HEK293 (cell line): ENCODE measurements at regions not wholly inside any gene's neighbourhood (a gene's known extent, or its start where the extent isn't known, plus 50 kb on each side); places are given as distances from the start of the nearest gene placed in this dataset.

ENCODE experiments used
- CTCF ChIA-PET: fragments of 350-600 bp; formaldehyde crosslinking; extraction: SDS; loops from one replicate; lab custom pipeline; 2021; ENCODE audit warnings: antibody characterized with exemption; lab: Yijun Ruan, JAX
- POLR2A ChIA-PET: fragments of 300-600 bp; formaldehyde crosslinking; extraction: SDS; loops from one replicate; lab custom pipeline; 2020; ENCODE audit warnings: antibody characterized with exemption, inconsistent platforms; lab: Yijun Ruan, JAX
- H3K27ac ChIP-seq: fragments of 200-500 bp; sonication (Bioruptor generic); 2 replicates; pipeline ENCODE4 v1.5.1; 2014; ENCODE audit warnings: low read depth, low read length, control low read depth, inconsistent platforms; ENCODE audit errors: extremely low read depth
- H3K36me3 ChIP-seq, 2 experiments: fragments of 200-500 bp in 1 of 2; sonication (Bioruptor generic) in 1 of 2; 1 replicate in 1 of 2; 2 replicates in 1 of 2; pipeline ENCODE4 v1.5.1; 2014 to 2017; ENCODE audit warnings: inconsistent platforms in 2 of 2, low read length in 2 of 2; ENCODE audit not compliant: control insufficient read depth in 2 of 2, insufficient read depth in 1 of 2
- H3K4me1 ChIP-seq: fragments of 200-500 bp; sonication (Bioruptor generic); 2 replicates; pipeline ENCODE4 v1.5.1; 2014; ENCODE audit warnings: mild to moderate bottlenecking, low read length, inconsistent platforms; ENCODE audit not compliant: control insufficient read depth, insufficient read depth
- H3K4me3 ChIP-seq: 2 replicates; pipeline ENCODE4 v1.5.1; 2011; ENCODE audit warnings: low read depth, mild to moderate bottlenecking, control low read depth, low read length, moderate library complexity
- H3K9me3 ChIP-seq: fragments of 200-500 bp; sonication (Bioruptor generic); 2 replicates; pipeline ENCODE4 v1.5.1; 2014; ENCODE audit warnings: low read depth, low read length, inconsistent platforms; ENCODE audit not compliant: control insufficient read depth, insufficient read depth
- EGR2 ChIP-seq: fragments of 450-650 bp; formaldehyde crosslinking; IDR thresholded peaks from 2 replicates; pipeline ENCODE4 v1.5.1; 2016; ENCODE audit warnings: low read depth, missing biosample characterization, missing genetic modification characterization
- IKZF3 ChIP-seq: fragments of 450-650 bp; IDR thresholded peaks from 2 replicates; pipeline ENCODE4 v1.5.0; 2018; ENCODE audit warnings: missing biosample characterization, mild to moderate bottlenecking, missing genetic modification characterization, moderate library complexity
- KLF10 ChIP-seq: fragments of 450-650 bp; IDR thresholded peaks from 2 replicates; pipeline ENCODE4 v1.5.1; 2018; ENCODE audit warnings: missing biosample characterization, mild to moderate bottlenecking, missing genetic modification characterization
- KLF7 ChIP-seq: fragments of 450-650 bp; formaldehyde crosslinking; IDR thresholded peaks from 2 replicates; pipeline ENCODE4 v1.5.1; 2016; ENCODE audit warnings: missing biosample characterization, missing genetic modification characterization, borderline replicate concordance
- ZFP41 ChIP-seq: fragments of 450-650 bp; formaldehyde crosslinking; IDR thresholded peaks from 2 replicates; pipeline ENCODE4 v1.5.1; 2016; ENCODE audit warnings: missing biosample characterization, missing genetic modification characterization, borderline replicate concordance
- ZNF10 ChIP-seq: fragments of 450-650 bp; formaldehyde crosslinking; IDR thresholded peaks from 2 replicates; pipeline ENCODE4 v1.5.1; 2017; ENCODE audit warnings: missing biosample characterization, missing genetic modification characterization
- ZNF121 ChIP-seq: fragments of 450-650 bp; formaldehyde crosslinking; IDR thresholded peaks from 2 replicates; pipeline ENCODE4 v1.5.1; 2016; ENCODE audit warnings: missing biosample characterization, missing genetic modification characterization
- ZNF132 ChIP-seq: fragments of 450-650 bp; formaldehyde crosslinking; IDR thresholded peaks from 2 replicates; pipeline ENCODE4 v1.5.1; 2017; ENCODE audit warnings: missing biosample characterization, missing genetic modification characterization, borderline replicate concordance
- ZNF274 ChIP-seq, 2 experiments: fragments of 200-500 bp in 1 of 2; fragments of 450-650 bp in 1 of 2; sonication (Bioruptor generic) in 1 of 2; formaldehyde crosslinking in 1 of 2; IDR thresholded peaks; 2 replicates each; pipeline versions ENCODE4 v1.5.1 to v1.6.1; 2014 to 2016; ENCODE audit warnings: borderline replicate concordance in 1 of 2, inconsistent platforms in 1 of 2, low read length in 1 of 2, missing biosample characterization in 1 of 2, missing genetic modification characterization in 1 of 2
- ZNF354C ChIP-seq: fragments of 450-650 bp; formaldehyde crosslinking; IDR thresholded peaks from 2 replicates; pipeline ENCODE4 v1.5.1; 2016; ENCODE audit warnings: missing biosample characterization, missing genetic modification characterization, low read depth, borderline replicate concordance
- ZNF366 ChIP-seq: fragments of 450-650 bp; formaldehyde crosslinking; conservative IDR thresholded peaks from 2 replicates; pipeline ENCODE4 v1.5.1; 2016; ENCODE audit warnings: missing biosample characterization, missing genetic modification characterization
- ZNF426 ChIP-seq: fragments of 450-650 bp; formaldehyde crosslinking; IDR thresholded peaks from 2 replicates; pipeline ENCODE4 v1.5.1; 2017; ENCODE audit warnings: missing biosample characterization, missing genetic modification characterization, mild to moderate bottlenecking, inconsistent platforms, moderate library complexity
- ZNF560 ChIP-seq: fragments of 450-650 bp; formaldehyde crosslinking; IDR thresholded peaks from 2 replicates; pipeline ENCODE4 v1.5.1; 2017; ENCODE audit warnings: missing biosample characterization, missing genetic modification characterization, borderline replicate concordance
- ZNF596 ChIP-seq: fragments of 450-650 bp; IDR thresholded peaks from 2 replicates; pipeline ENCODE4 v1.5.0; 2018; ENCODE audit warnings: missing biosample characterization, mild to moderate bottlenecking, missing genetic modification characterization, moderate library complexity
- ZNF610 ChIP-seq: fragments of 450-650 bp; formaldehyde crosslinking; IDR thresholded peaks from 2 replicates; pipeline ENCODE4 v1.5.1; 2016; ENCODE audit warnings: missing biosample characterization, missing genetic modification characterization, borderline replicate concordance
- ZNF626 ChIP-seq: fragments of 450-650 bp; sonication (Bioruptor Pico); formaldehyde crosslinking; IDR thresholded peaks from 2 replicates; pipeline ENCODE4 v1.5.1; 2018; ENCODE audit warnings: missing biosample characterization, missing genetic modification characterization, inconsistent platforms
- ZNF747 ChIP-seq: fragments of 450-650 bp; formaldehyde crosslinking; IDR thresholded peaks from 2 replicates; pipeline ENCODE4 v1.5.1; 2016; ENCODE audit warnings: missing biosample characterization, missing genetic modification characterization
- ZNF777 ChIP-seq: fragments of 450-650 bp; formaldehyde crosslinking; IDR thresholded peaks from 2 replicates; pipeline ENCODE4 v1.5.1; 2017; ENCODE audit warnings: missing biosample characterization, missing genetic modification characterization, borderline replicate concordance
- ZSCAN23 ChIP-seq: fragments of 450-650 bp; formaldehyde crosslinking; IDR thresholded peaks from 2 replicates; pipeline ENCODE4 v1.5.1; 2016; ENCODE audit warnings: missing biosample characterization, missing genetic modification characterization
- TF ChIP-seq, protein P1 (sequence below): fragments of 450-650 bp; formaldehyde crosslinking; IDR thresholded peaks from 2 replicates; pipeline ENCODE4 v1.5.1; 2016; ENCODE audit warnings: missing biosample characterization, missing genetic modification characterization, borderline replicate concordance
- TF ChIP-seq, protein P2 (sequence below): fragments of 450-650 bp; formaldehyde crosslinking; IDR thresholded peaks from 2 replicates; pipeline ENCODE4 v1.5.1; 2016; ENCODE audit warnings: missing biosample characterization, missing genetic modification characterization

DNA sequence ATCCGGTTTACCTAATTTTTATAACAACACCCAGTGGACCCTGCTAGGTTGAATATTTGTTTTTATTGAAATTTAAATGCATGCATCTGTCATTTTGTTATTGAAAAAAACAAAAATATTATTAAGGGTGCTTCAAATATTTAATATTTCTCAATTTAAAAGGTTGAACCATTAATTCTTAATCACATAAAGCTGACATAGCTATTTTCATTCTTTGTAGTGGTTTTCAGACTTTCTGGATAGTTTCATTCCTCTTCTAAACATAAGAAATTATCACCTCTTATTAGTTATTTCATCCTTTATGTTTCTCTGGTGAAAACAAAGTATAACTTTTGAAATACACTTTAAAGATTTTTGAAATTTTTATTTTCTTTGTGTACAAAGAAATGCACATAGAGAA, 369.9 kb upstream of the PLSCR5 start (continued):
- TF ChIP-seq ZNF610 (tag by site-specific recombination) = no peak

DNA sequence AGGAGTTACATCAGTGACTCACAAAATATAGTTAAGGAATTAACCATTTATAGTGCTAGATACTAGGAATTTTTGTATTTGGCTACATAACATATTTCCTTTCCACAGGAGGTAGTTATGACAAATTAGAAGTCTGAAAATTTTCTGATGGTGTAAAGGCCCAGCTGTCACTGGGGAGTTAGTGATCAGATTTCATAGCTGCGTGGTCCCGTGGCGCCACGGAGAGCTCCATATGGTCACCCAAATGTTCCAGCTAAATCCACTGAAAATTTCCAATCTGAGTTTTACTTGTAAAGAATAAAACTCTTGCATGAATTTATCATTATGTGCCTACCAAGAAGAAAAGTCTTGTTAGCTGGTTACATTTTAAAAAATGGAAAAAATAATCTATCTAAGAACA, 368.9 kb upstream of the PLSCR5 start:
- H3K27ac ChIP-seq = no peak overlapping the region
- H3K36me3 ChIP-seq = no peaks in the 10 kb centered on the region
- POLR2A ChIA-PET = no interaction called here
- H3K9me3 ChIP-seq = no peaks in the 10 kb centered on the region
- TF ChIP-seq ZNF274 (IDR thresholded peaks at IDR 0.05; ENCODE audit: low read length) (no peak), ZNF274 (tag by site-specific recombination; IDR thresholded peaks at IDR 0.05; ENCODE audit: borderline replicate concordance) (no peak), ZNF560 (tag by site-specific recombination) (no peak), IKZF3 (tag by site-specific recombination) (no peak), ZNF426 (tag by site-specific recombination) (no peak)
- H3K4me1 ChIP-seq = no peaks in the 10 kb centered on the region
- CTCF ChIA-PET = interaction anchor here (0.6 kb wide), 1 partner anchor 383 kb away, joined by 3 read pairs; no protein-coding TSS in a partner anchor
- no peak overlapping the region for H3K4me3 ChIP-seq

DNA sequence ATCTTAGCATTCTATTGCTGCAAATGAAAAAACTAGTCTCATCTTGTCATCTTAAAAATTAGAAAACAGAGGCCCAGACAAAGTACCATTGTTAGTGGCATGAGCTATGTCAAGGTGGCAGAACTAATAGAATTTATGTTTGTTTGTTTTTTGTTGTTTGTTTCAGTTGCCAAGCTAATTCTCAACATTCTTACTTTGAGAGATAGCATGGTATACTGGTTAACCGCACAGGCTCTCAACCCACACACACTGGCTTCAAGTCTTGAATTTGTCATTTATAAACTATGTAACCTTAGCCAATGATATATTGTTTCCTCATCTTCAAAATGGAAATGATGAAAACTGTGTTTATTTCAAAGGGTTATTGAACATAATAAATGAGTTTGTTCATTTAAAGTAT, 367.6 kb upstream of the PLSCR5 start:
- POLR2A ChIA-PET = no interaction called here
- CTCF ChIA-PET = no interaction called here
- TF ChIP-seq EGR2 = no peak
- no peak for TF ChIP-seq ZNF596
- TF ChIP-seq ZNF132 (tag by site-specific recombination) = no peak
- no peak for TF ChIP-seq ZSCAN23 (tag by site-specific recombination)
- no peak for TF ChIP-seq ZNF354C (tag by site-specific recombination)
- TF ChIP-seq, protein P1, sequence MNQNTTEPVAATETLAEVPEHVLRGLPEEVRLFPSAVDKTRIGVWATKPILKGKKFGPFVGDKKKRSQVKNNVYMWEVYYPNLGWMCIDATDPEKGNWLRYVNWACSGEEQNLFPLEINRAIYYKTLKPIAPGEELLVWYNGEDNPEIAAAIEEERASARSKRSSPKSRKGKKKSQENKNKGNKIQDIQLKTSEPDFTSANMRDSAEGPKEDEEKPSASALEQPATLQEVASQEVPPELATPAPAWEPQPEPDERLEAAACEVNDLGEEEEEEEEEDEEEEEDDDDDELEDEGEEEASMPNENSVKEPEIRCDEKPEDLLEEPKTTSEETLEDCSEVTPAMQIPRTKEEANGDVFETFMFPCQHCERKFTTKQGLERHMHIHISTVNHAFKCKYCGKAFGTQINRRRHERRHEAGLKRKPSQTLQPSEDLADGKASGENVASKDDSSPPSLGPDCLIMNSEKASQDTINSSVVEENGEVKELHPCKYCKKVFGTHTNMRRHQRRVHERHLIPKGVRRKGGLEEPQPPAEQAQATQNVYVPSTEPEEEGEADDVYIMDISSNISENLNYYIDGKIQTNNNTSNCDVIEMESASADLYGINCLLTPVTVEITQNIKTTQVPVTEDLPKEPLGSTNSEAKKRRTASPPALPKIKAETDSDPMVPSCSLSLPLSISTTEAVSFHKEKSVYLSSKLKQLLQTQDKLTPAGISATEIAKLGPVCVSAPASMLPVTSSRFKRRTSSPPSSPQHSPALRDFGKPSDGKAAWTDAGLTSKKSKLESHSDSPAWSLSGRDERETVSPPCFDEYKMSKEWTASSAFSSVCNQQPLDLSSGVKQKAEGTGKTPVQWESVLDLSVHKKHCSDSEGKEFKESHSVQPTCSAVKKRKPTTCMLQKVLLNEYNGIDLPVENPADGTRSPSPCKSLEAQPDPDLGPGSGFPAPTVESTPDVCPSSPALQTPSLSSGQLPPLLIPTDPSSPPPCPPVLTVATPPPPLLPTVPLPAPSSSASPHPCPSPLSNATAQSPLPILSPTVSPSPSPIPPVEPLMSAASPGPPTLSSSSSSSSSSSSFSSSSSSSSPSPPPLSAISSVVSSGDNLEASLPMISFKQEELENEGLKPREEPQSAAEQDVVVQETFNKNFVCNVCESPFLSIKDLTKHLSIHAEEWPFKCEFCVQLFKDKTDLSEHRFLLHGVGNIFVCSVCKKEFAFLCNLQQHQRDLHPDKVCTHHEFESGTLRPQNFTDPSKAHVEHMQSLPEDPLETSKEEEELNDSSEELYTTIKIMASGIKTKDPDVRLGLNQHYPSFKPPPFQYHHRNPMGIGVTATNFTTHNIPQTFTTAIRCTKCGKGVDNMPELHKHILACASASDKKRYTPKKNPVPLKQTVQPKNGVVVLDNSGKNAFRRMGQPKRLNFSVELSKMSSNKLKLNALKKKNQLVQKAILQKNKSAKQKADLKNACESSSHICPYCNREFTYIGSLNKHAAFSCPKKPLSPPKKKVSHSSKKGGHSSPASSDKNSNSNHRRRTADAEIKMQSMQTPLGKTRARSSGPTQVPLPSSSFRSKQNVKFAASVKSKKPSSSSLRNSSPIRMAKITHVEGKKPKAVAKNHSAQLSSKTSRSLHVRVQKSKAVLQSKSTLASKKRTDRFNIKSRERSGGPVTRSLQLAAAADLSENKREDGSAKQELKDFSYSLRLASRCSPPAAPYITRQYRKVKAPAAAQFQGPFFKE (tag by site-specific recombination) = no peak
- no peak for TF ChIP-seq ZNF366 (tag by site-specific recombination)
- no peak for TF ChIP-seq KLF7
- no peak for TF ChIP-seq ZNF777 (tag by site-specific recombination)
- no peak for TF ChIP-seq ZNF560 (tag by site-specific recombination)
- no peak for TF ChIP-seq ZFP41 (tag by site-specific recombination)
- TF ChIP-seq, protein P2, sequence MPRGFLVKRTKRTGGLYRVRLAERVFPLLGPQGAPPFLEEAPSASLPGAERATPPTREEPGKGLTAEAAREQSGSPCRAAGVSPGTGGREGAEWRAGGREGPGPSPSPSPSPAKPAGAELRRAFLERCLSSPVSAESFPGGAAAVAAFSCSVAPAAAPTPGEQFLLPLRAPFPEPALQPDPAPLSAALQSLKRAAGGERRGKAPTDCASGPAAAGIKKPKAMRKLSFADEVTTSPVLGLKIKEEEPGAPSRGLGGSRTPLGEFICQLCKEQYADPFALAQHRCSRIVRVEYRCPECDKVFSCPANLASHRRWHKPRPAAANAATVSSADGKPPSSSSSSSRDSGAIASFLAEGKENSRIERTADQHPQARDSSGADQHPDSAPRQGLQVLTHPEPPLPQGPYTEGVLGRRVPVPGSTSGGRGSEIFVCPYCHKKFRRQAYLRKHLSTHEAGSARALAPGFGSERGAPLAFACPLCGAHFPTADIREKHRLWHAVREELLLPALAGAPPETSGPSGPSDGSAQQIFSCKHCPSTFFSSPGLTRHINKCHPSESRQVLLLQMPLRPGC = no peak
- TF ChIP-seq ZNF747 (tag by site-specific recombination) = no peak
- no peak for TF ChIP-seq ZNF626 (tag by site-specific recombination)
- no peak for TF ChIP-seq ZNF426 (tag by site-specific recombination)
- no peak for TF ChIP-seq ZNF10 (tag by site-specific recombination)
- no peak for TF ChIP-seq ZNF121 (tag by site-specific recombination)
- no peak for TF ChIP-seq KLF10 (tag by site-specific recombination)
- TF ChIP-seq, all 188 proteins: peak for 0
- H3K9me3 ChIP-seq = no peaks in the 10 kb centered on the region
- no peaks in the 10 kb centered on the region for H3K36me3 ChIP-seq
- no peaks in the 10 kb centered on the region for H3K4me1 ChIP-seq
- no peak overlapping the region for H3K4me3 ChIP-seq
- no peak overlapping the region for H3K27ac ChIP-seq
